Naive thymus-derived CD4-positive, alpha-beta T cell (primary cell): ENCODE measurements at regions not wholly inside any gene's neighbourhood (a gene's known extent, or its start where the extent isn't known, plus 50 kb on each side); places are given as distances from the start of the nearest gene placed in this dataset.

Source experiments
- ATAC-seq: fragments of 150-1000 bp; cut with Tn5 transposase; 2 replicates; pipeline ENCODE4 v1.10.0; 2021; ENCODE audit warnings: mild to moderate bottlenecking, moderate library complexity
- CTCF ChIA-PET: fragments of 350-600 bp; sonication (Branson Sonifier 250); formaldehyde crosslinking; loops from one replicate; lab custom pipeline; 2021; ENCODE audit warnings: antibody characterized with exemption; lab: Charles Lee
- POLR2A ChIA-PET: fragments of 350-600 bp; sonication (Branson Sonifier 250); formaldehyde crosslinking; loops from one replicate; lab custom pipeline; 2021; ENCODE audit warnings: antibody characterized with exemption, inconsistent platforms; lab: Charles Lee
- DNase-seq, 9 donors: peaks; one replicate each; pipeline versions ENCODE4 v3.0.0 to v3.0.0-alpha.2; 2020 to 2022; ENCODE audit warnings: mixed read lengths in 1 of 9
- H3K27ac ChIP-seq: one replicate; pipeline ENCODE4 v1.7.0; 2013; ENCODE audit warnings: mild to moderate bottlenecking, low read depth, low read length, moderate library complexity
- H3K27me3 ChIP-seq, 2 donors: one replicate each; pipeline ENCODE4 v1.7.0; 2013; ENCODE audit warnings: low read length in 2 of 2, mild to moderate bottlenecking in 2 of 2, moderate library complexity in 2 of 2; ENCODE audit not compliant: control insufficient read depth in 2 of 2, insufficient read depth in 2 of 2
- H3K36me3 ChIP-seq, 3 experiments: 1 replicate in 2 of 3; 2 replicates in 1 of 3; pipeline ENCODE4 v1.7.0; 2013; ENCODE audit warnings: low read length in 3 of 3, mild to moderate bottlenecking in 3 of 3, moderate library complexity in 1 of 3; ENCODE audit not compliant: insufficient read depth in 3 of 3, control insufficient read depth in 2 of 3
- H3K4me1 ChIP-seq, 2 donors: one replicate each; pipeline ENCODE4 v1.7.0; 2013; ENCODE audit warnings: low read length in 2 of 2, mild to moderate bottlenecking in 2 of 2, moderate library complexity in 1 of 2; ENCODE audit not compliant: control insufficient read depth in 2 of 2, insufficient read depth in 2 of 2
- H3K4me3 ChIP-seq: 2 replicates; pipeline ENCODE4 v1.7.0; 2013; ENCODE audit warnings: mild to moderate bottlenecking, low read length
- H3K9me3 ChIP-seq, 3 experiments: 1 replicate in 2 of 3; 2 replicates in 1 of 3; pipeline ENCODE4 v1.7.0; 2013; ENCODE audit warnings: low read length in 3 of 3; ENCODE audit not compliant: control insufficient read depth in 2 of 3
- H3K27ac Mint-ChIP-seq, 9 donors: one replicate each; pipeline ENCODE4 v1.8.0; 2020 to 2022; ENCODE audit warnings: mixed read lengths in 9 of 9, mild to moderate bottlenecking in 8 of 9, moderate library complexity in 5 of 9, inconsistent platforms in 2 of 9
- H3K27me3 Mint-ChIP-seq, 5 donors: one replicate each; pipeline ENCODE4 v1.8.0; 2021 to 2022; ENCODE audit warnings: mixed read lengths in 5 of 5, mild to moderate bottlenecking in 1 of 5
- H3K36me3 Mint-ChIP-seq, 5 donors: one replicate each; pipeline ENCODE4 v1.8.0; 2020 to 2022; ENCODE audit warnings: mixed read lengths in 5 of 5, mild to moderate bottlenecking in 3 of 5, inconsistent platforms in 1 of 5
- H3K4me1 Mint-ChIP-seq, 7 donors: one replicate each; pipeline ENCODE4 v1.8.0; 2020 to 2022; ENCODE audit warnings: mixed read lengths in 7 of 7, mild to moderate bottlenecking in 3 of 7, inconsistent platforms in 1 of 7
- H3K4me3 Mint-ChIP-seq, 10 donors: one replicate each; pipeline ENCODE4 v1.8.0; 2020 to 2022; ENCODE audit warnings: mild to moderate bottlenecking in 10 of 10, mixed read lengths in 10 of 10, moderate library complexity in 6 of 10, inconsistent platforms in 2 of 10
- H3K9me3 Mint-ChIP-seq, 11 donors: one replicate each; pipeline ENCODE4 v1.8.0; 2020 to 2022; ENCODE audit warnings: mixed read lengths in 11 of 11, mild to moderate bottlenecking in 4 of 11, inconsistent platforms in 1 of 11, moderate library complexity in 1 of 11
- intact Hi-C, 2 donors: fragments of 100-400 bp; cut with micrococcal nuclease; formaldehyde crosslinking; loops; one replicate each; pipeline ENCODE4 v1.15.1; 2023

DNA sequence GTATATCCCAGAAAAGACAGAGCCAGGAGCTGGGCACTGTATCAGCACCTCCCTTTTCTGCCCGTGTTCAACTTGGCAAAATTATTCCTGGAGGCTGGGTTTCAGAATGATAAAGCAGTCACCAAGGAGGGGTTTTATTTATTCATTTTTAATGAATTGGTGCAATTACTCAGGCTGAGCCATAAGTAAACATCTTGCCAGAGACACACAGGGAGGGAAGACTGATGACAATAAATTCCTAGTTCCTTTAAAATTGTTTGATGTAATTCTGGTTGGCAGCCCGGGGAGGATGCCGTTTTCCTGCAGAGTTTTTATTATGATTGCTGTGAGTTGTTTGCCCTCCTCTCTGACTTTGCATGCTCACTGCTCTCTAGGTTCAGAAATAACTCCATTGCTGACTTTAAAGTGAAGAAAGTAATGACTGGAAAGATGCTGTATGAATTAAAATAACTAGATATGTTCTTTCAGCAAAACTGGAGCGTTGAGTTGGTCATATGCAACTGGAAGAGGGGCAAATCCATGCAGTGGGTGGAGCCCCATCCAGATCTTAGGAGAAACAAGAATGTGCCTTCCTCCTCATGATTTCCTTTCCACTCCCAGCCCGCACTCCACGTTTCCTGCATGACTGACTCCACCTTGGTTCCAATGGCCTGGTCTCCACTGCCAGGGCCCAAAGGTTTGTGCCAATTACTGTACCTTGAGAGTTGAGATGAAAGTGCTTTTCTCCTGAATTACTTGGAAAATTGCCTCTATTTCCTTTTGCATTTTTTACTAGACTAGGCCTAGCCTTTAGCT lies 182.1 kb downstream of the RFC3 start:
- H3K36me3 Mint-ChIP-seq = no peaks in the 10 kb centered on the region
- no peak for ATAC-seq

DNA sequence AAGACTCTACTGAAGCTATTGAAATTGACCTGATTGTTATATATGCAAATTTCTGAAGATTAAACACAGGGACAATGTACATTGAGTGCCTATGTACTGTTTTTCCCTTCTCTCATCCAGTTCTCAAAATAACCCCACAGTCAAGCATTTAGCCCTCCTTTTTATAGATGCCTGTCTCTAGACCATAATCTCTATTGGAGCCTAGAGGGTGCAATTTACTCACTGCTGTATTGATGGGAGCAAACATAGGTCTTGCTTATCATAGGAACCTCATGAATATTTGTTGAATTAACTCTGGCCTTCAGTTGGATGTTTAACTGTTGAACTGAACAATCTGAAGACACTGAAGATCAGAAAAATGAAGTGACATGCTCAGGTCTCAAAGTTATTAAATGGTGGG lies 183.0 kb downstream of the RFC3 start:
- Mint-ChIP-seq H3K4me1 (no peaks in the 10 kb centered on the region), H3K36me3 (no peaks in the 10 kb centered on the region), H3K27me3 (peaks cover 0 to 10% (median 0%) of the 10 kb centered on the region in 5 donors), H3K4me3 (no peak overlapping the region), H3K9me3 (no peaks in the 10 kb centered on the region), H3K27ac (no peak overlapping the region)
- ChIA-PET CTCF (no interaction called here), POLR2A (no interaction called here)
- H3K4me3 ChIP-seq = no peak overlapping the region
- no peak overlapping the region for H3K27ac ChIP-seq
- DNase-seq (no peak), ATAC-seq (no peak)
- intact Hi-C loops = no loop called here
- H3K27me3 ChIP-seq = no peaks in the 10 kb centered on the region
- no peaks in the 10 kb centered on the region for H3K36me3 ChIP-seq
- no peaks in the 10 kb centered on the region for H3K4me1 ChIP-seq
- no peaks in the 10 kb centered on the region for H3K9me3 ChIP-seq

More for the DNA sequence above, 182.1 kb downstream of the RFC3 start:
- intact Hi-C loops = no loop called here
- no peaks in the 10 kb centered on the region for H3K27me3 ChIP-seq
- no peaks in the 10 kb centered on the region for H3K36me3 ChIP-seq
- H3K4me3 ChIP-seq = no peak overlapping the region
- H3K4me1 ChIP-seq = no peaks in the 10 kb centered on the region
- POLR2A ChIA-PET = no interaction called here
- no peak overlapping the region for H3K27ac ChIP-seq
- H3K9me3 Mint-ChIP-seq = no peaks in the 10 kb centered on the region
- H3K27ac Mint-ChIP-seq = no peak overlapping the region
- H3K9me3 ChIP-seq = no peaks in the 10 kb centered on the region
- CTCF ChIA-PET = no interaction called here
- H3K4me3 Mint-ChIP-seq = no peak overlapping the region
- H3K27me3 Mint-ChIP-seq = peaks cover 0 to 10% (median 0%) of the 10 kb centered on the region in 5 donors
- no peaks in the 10 kb centered on the region for H3K4me1 Mint-ChIP-seq
- no peak for DNase-seq

DNA sequence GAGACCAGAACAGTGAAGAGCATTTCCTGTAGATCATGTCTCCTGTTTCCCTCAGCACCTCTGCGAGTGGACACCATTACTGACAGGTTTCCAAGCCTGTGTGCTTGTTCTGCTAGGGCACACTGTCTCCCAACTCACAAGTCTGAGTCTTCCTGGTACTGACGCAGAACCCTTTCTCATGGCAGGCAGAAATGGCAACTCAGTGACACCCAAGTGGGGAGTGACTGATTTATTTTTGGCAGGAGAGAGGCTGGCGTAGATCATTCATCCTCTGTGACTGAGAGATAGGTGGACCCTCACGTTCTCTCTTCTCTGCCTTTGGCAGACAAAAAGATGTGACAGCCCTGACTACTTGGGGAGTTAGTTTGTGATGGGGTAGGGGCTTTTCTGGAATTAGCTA lies 183.4 kb downstream of the RFC3 start:
- no peak overlapping the region for H3K27ac Mint-ChIP-seq
- ChIA-PET POLR2A (no interaction called here), CTCF (no interaction called here)
- no peaks in the 10 kb centered on the region for H3K4me1 ChIP-seq
- ATAC-seq (no peak), DNase-seq (no peak)
- H3K27me3 Mint-ChIP-seq = peaks cover 0 to 10% (median 0%) of the 10 kb centered on the region in 5 donors
- H3K27ac ChIP-seq = no peak overlapping the region
- no peak overlapping the region for H3K4me3 Mint-ChIP-seq
- intact Hi-C loops = no loop called here
- H3K27me3 ChIP-seq = no peaks in the 10 kb centered on the region
- H3K9me3 Mint-ChIP-seq = no peaks in the 10 kb centered on the region
- H3K36me3 Mint-ChIP-seq = no peaks in the 10 kb centered on the region
- H3K9me3 ChIP-seq = no peaks in the 10 kb centered on the region
- H3K36me3 ChIP-seq = no peaks in the 10 kb centered on the region
- no peaks in the 10 kb centered on the region for H3K4me1 Mint-ChIP-seq
- no peak overlapping the region for H3K4me3 ChIP-seq

DNA sequence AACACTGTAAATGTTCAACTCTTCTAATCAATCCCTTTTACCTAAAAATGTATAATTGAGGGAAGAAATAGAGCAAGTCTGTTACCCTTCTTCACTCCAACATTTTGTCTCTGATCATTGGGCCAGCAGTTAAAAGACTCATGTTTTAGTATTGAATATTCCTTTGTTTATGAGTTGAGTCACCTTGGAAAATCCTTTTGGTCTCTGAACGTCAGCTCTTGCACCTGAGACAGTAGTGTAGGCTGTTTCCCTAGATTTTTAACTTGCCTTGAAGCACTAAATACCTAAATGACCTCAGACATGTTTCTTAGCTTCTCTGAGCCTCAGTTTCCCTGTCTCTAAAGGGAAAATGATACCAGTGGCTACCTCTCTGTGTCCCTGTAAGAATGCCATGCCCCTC lies 184.2 kb downstream of the RFC3 start:
- ATAC-seq (no peak), DNase-seq (no peak)
- Histone ChIP-seq H3K27ac (no peak overlapping the region), H3K36me3 (no peaks in the 10 kb centered on the region), H3K27me3 (no peaks in the 10 kb centered on the region), H3K4me1 (no peaks in the 10 kb centered on the region), H3K9me3 (no peaks in the 10 kb centered on the region), H3K4me3 (no peak overlapping the region)
- intact Hi-C loops = no loop called here
- H3K9me3 Mint-ChIP-seq = no peaks in the 10 kb centered on the region
- peaks cover 0 to 4% (median 0%) of the 10 kb centered on the region in 5 donors for H3K27me3 Mint-ChIP-seq
- H3K27ac Mint-ChIP-seq = no peak overlapping the region
- H3K36me3 Mint-ChIP-seq = no peaks in the 10 kb centered on the region
- ChIA-PET CTCF (no interaction called here), POLR2A (no interaction called here)
- H3K4me3 Mint-ChIP-seq = no peak overlapping the region
- H3K4me1 Mint-ChIP-seq = no peaks in the 10 kb centered on the region

DNA sequence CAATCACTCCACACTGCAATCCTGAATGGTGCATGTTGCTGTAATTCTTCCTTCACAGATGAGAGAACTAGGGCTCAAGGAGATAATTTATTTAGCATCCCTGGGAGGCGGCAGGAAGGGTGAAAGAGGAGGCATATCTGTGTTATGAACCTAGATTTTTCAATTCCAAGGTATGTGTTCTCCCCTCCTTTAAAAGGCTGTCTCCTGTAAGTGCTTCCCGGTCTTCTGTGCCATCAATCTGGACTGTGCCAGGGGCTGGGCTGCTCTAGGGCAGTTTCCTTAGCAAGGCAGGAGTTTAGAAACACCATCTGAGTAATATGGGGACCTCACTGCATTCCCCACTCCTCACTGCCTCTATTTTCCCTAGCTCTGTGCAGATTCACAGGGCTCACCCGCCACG lies 185.0 kb downstream of the RFC3 start:
- CTCF ChIA-PET = no interaction called here
- H3K27ac Mint-ChIP-seq = no peak overlapping the region
- H3K36me3 ChIP-seq = no peaks in the 10 kb centered on the region
- DNase-seq (no peak), ATAC-seq (no peak)
- no peak overlapping the region for H3K4me3 ChIP-seq
- no peak overlapping the region for H3K4me3 Mint-ChIP-seq
- no peak overlapping the region for H3K27ac ChIP-seq
- H3K9me3 ChIP-seq = no peaks in the 10 kb centered on the region
- H3K9me3 Mint-ChIP-seq = no peaks in the 10 kb centered on the region
- no peaks in the 10 kb centered on the region for H3K4me1 ChIP-seq
- POLR2A ChIA-PET = no interaction called here
- H3K36me3 Mint-ChIP-seq = no peaks in the 10 kb centered on the region
- no peaks in the 10 kb centered on the region for H3K27me3 Mint-ChIP-seq
- no peaks in the 10 kb centered on the region for H3K4me1 Mint-ChIP-seq
- intact Hi-C loops = no loop called here
- no peaks in the 10 kb centered on the region for H3K27me3 ChIP-seq

DNA sequence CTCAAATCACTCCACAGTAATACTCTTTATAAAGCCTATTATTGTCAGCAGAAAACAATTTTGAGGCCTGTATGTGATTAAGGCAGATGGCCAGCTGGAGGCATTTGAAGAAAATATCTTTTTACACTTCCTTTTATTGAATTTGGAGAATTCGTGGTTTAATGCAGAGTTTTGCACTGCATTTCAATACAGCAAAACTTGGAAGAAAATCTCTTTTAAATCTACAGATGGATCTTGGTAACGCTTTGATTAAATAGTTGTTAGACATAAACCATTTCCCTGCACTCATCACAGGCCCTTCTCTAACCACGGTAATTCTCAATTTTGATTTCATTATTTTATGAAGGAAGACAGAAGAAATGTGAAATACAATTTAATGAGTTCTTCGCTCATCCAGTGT lies 185.7 kb downstream of the RFC3 start:
- Mint-ChIP-seq H3K36me3 (peaks cover 0 to 5% (median 0%) of the 10 kb centered on the region in 5 donors), H3K27ac (no peak overlapping the region), H3K4me1 (no peaks in the 10 kb centered on the region), H3K27me3 (peaks cover 0 to 6% (median 0%) of the 10 kb centered on the region in 5 donors), H3K9me3 (no peaks in the 10 kb centered on the region), H3K4me3 (no peak overlapping the region)
- ChIA-PET POLR2A (no interaction called here), CTCF (no interaction called here)
- Histone ChIP-seq H3K27me3 (no peaks in the 10 kb centered on the region), H3K4me1 (no peaks in the 10 kb centered on the region), H3K36me3 (no peaks in the 10 kb centered on the region), H3K27ac (no peak overlapping the region), H3K4me3 (no peak overlapping the region), H3K9me3 (no peaks in the 10 kb centered on the region)
- ATAC-seq = no peak
- intact Hi-C loops = no loop called here
- DNase-seq = no peak

DNA sequence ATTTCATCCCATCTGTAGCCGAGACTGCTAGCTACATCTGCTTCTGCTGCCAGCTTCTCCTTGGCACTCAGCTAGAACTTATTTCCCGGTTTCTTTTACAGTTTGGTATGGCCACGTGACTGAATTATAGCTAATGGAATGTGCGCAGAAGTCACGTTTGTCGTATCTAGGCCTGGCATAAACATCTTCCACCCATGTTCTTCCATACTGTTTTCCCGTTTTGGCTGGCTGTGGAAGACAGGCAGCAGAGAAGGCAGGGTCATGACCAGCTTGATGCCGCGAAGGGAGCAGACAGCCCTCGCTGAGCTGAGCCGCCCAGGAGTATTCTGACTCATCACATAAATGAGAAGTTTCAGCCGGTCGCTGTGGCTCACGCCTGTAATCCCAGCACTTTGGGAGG lies 186.7 kb downstream of the RFC3 start:
- CTCF ChIA-PET = no interaction called here
- ATAC-seq = no peak
- peaks cover 0 to 6% (median 0%) of the 10 kb centered on the region in 5 donors for H3K27me3 Mint-ChIP-seq
- H3K36me3 Mint-ChIP-seq = peaks cover 0 to 5% (median 0%) of the 10 kb centered on the region in 5 donors
- no peaks in the 10 kb centered on the region for H3K9me3 Mint-ChIP-seq
- Histone ChIP-seq H3K9me3 (no peaks in the 10 kb centered on the region), H3K4me1 (no peaks in the 10 kb centered on the region), H3K36me3 (no peaks in the 10 kb centered on the region), H3K27me3 (no peaks in the 10 kb centered on the region), H3K4me3 (no peak overlapping the region), H3K27ac (no peak overlapping the region)
- no peak overlapping the region for H3K27ac Mint-ChIP-seq
- H3K4me3 Mint-ChIP-seq = no peak overlapping the region
- no peaks in the 10 kb centered on the region for H3K4me1 Mint-ChIP-seq
- intact Hi-C loops = no loop called here
- POLR2A ChIA-PET = no interaction called here
- DNase-seq = no peak
